Neural cell (in vitro differentiated cells): ENCODE measurements at regions not wholly inside any gene's neighbourhood (a gene's known extent, or its start where the extent isn't known, plus 50 kb on each side); places are given as distances from the start of the nearest gene placed in this dataset.

Source experiments
- H2AFZ ChIP-seq: fragments of 200-600, 300-800 bp; sonication (generic), shearing (Covaris generic); 2 replicates; pipeline ENCODE4 v1.6.0; 2014; ENCODE audit warnings: low read depth, mild to moderate bottlenecking, antibody characterized with exemption, low read length, moderate library complexity
- H3F3A ChIP-seq: fragments of 200-600 bp; shearing (Covaris generic); 2 replicates; pipeline ENCODE4 v1.6.1; 2016; ENCODE audit warnings: mild to moderate bottlenecking, moderate library complexity, mixed read lengths, antibody characterized with exemption, low read length; ENCODE audit not compliant: insufficient read depth, poor library complexity, severe bottlenecking
- H3K27ac ChIP-seq: fragments of 200-600, 300-800 bp; sonication (generic), shearing (Covaris generic); 2 replicates; pipeline ENCODE4 v1.5.1; 2014; ENCODE audit warnings: mild to moderate bottlenecking, low read length, moderate library complexity
- H3K27me3 ChIP-seq: fragments of 300-800, 200-600 bp; sonication (generic), shearing (Covaris generic); 2 replicates; pipeline ENCODE4 v1.6.0; 2014; ENCODE audit warnings: mild to moderate bottlenecking, low read depth, low read length, moderate library complexity; ENCODE audit not compliant: insufficient read depth
- H3K36me3 ChIP-seq: fragments of 300-800, 200-600 bp; sonication (generic), shearing (Covaris generic); 2 replicates; pipeline ENCODE4 v1.5.1; 2014; ENCODE audit warnings: mild to moderate bottlenecking, antibody characterized with exemption, low read length, moderate library complexity; ENCODE audit not compliant: insufficient read depth
- H3K4me2 ChIP-seq: fragments of 300-800, 200-600 bp; sonication (generic), shearing (Covaris generic); 2 replicates; pipeline ENCODE4 v1.6.0; 2014; ENCODE audit warnings: mild to moderate bottlenecking, low read length
- H3K4me3 ChIP-seq: fragments of 300-800, 200-600 bp; sonication (generic), shearing (Covaris generic); 2 replicates; pipeline ENCODE4 v1.5.1; 2014; ENCODE audit warnings: mild to moderate bottlenecking, low read length, moderate library complexity
- H3K79me2 ChIP-seq: fragments of 200-600 bp; shearing (Covaris generic); replicated peaks from 2 replicates; pipeline ENCODE4 v1.6.0; 2014; ENCODE audit warnings: mild to moderate bottlenecking, low read length, moderate library complexity; ENCODE audit not compliant: insufficient read depth
- H3K9ac ChIP-seq: fragments of 300-800, 200-600 bp; sonication (generic), shearing (Covaris generic); 2 replicates; pipeline ENCODE4 v1.6.1; 2016; ENCODE audit warnings: mild to moderate bottlenecking, low read length, mixed read lengths
- H3K9me2 ChIP-seq: fragments of 200-600 bp; shearing (Covaris generic); 2 replicates; pipeline ENCODE4 v1.6.1; 2016; ENCODE audit warnings: mild to moderate bottlenecking, low read length, mixed read lengths; ENCODE audit not compliant: insufficient read depth
- H3K9me3 ChIP-seq: fragments of 200-600, 300-800 bp; sonication (generic), shearing (Covaris generic); 2 replicates; pipeline ENCODE4 v1.6.1; 2016; ENCODE audit warnings: mild to moderate bottlenecking, mixed run types, low read length, moderate library complexity, mixed read lengths
- H4K20me1 ChIP-seq: fragments of 200-600 bp; shearing (Covaris generic); 2 replicates; pipeline ENCODE4 v1.6.1; 2016; ENCODE audit warnings: mild to moderate bottlenecking, mixed run types; ENCODE audit not compliant: insufficient read depth
- EP300 ChIP-seq: fragments of 450-650 bp; conservative IDR thresholded peaks from 2 replicates; pipeline ENCODE4 v1.6.1; 2014; ENCODE audit warnings: antibody characterized with exemption, mild to moderate bottlenecking, moderate library complexity; ENCODE audit not compliant: poor library complexity, severe bottlenecking
- EZH2 ChIP-seq: fragments of 200-600, 300-800 bp; shearing (Covaris generic), sonication (generic); IDR thresholded peaks from 2 replicates; pipeline ENCODE4 v1.6.1; 2014; ENCODE audit warnings: antibody characterized with exemption, low read length, borderline replicate concordance, mild to moderate bottlenecking; ENCODE audit not compliant: insufficient read depth, poor library complexity, severe bottlenecking
- POLR2AphosphoS5 ChIP-seq: IDR thresholded peaks from 2 replicates; pipeline ENCODE4 v1.6.1; 2012
- RAD21 ChIP-seq: fragments of 450-650 bp; conservative IDR thresholded peaks from 2 replicates; pipeline ENCODE4 v1.6.1; 2014; ENCODE audit warnings: antibody characterized with exemption, mild to moderate bottlenecking, moderate library complexity
- SMC3 ChIP-seq: fragments of 450-650 bp; conservative IDR thresholded peaks from 2 replicates; pipeline ENCODE4 v1.6.1; 2014; ENCODE audit warnings: antibody characterized with exemption, mild to moderate bottlenecking, moderate library complexity; ENCODE audit not compliant: poor library complexity
- TF ChIP-seq, protein P1 (sequence below): fragments of 450-650 bp; IDR thresholded peaks from 2 replicates; pipeline ENCODE4 v1.5.1; 2014; ENCODE audit warnings: antibody characterized with exemption, mild to moderate bottlenecking, moderate library complexity; ENCODE audit not compliant: poor library complexity, severe bottlenecking

DNA sequence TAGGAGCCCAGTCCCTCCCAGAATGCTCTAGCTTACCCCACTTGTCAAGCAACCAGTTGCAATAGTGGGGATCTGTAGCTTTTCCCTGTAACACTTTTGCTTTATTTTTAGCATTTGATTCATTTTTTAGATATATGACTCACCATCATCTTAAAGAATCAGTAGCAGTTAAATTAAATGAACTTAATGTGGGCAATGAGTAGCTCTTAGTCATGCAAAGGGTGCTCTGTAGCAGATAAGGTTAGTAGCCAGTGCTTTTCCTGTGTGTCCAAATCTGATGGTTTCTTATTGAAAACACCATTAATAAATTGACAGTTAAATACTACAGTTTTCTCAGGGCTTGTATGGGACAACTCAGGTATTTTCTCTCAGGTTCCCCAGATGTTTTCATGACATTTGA, 311.8 kb downstream of the RERGL start:
- Histone ChIP-seq H4K20me1 (no peaks in the 10 kb centered on the region), H3K9me3 (no peaks in the 10 kb centered on the region), H3K79me2 (no peaks in the 10 kb centered on the region), H3K9ac (no peak overlapping the region), H3K27ac (no peak overlapping the region), H3K27me3 (no peaks in the 10 kb centered on the region), H2AFZ (no peak overlapping the region), H3K9me2 (no peaks in the 10 kb centered on the region), H3K36me3 (no peaks in the 10 kb centered on the region), H3K4me3 (no peak overlapping the region), H3F3A (no peaks in the 10 kb centered on the region), H3K4me2 (no peak overlapping the region)
- TF ChIP-seq EZH2: no peak
- TF ChIP-seq, protein P1, sequence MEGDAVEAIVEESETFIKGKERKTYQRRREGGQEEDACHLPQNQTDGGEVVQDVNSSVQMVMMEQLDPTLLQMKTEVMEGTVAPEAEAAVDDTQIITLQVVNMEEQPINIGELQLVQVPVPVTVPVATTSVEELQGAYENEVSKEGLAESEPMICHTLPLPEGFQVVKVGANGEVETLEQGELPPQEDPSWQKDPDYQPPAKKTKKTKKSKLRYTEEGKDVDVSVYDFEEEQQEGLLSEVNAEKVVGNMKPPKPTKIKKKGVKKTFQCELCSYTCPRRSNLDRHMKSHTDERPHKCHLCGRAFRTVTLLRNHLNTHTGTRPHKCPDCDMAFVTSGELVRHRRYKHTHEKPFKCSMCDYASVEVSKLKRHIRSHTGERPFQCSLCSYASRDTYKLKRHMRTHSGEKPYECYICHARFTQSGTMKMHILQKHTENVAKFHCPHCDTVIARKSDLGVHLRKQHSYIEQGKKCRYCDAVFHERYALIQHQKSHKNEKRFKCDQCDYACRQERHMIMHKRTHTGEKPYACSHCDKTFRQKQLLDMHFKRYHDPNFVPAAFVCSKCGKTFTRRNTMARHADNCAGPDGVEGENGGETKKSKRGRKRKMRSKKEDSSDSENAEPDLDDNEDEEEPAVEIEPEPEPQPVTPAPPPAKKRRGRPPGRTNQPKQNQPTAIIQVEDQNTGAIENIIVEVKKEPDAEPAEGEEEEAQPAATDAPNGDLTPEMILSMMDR: no peak

DNA sequence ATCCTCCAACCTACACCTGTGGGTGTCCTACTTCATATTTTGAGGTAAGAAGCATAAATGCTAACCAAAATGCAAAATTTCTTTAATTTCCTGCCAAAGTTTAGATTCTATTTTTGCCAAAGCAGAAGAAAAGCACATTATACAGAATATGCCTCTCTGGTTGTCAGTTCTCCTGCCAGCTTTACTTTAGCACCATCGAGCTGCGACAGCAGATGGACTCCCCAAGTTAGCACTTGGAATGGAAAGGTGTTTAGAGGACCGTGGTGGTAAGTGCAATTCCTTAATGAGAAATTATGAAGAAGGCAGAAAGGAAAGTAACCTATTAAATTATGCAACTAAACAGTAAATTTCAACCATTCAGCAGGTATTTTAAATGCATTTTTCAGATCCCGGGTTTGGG, 326.6 kb downstream of the RERGL start:
- Histone ChIP-seq H2AFZ (no peak overlapping the region), H4K20me1 (no peaks in the 10 kb centered on the region), H3K4me3 (no peak overlapping the region), H3K36me3 (no peaks in the 10 kb centered on the region), H3K9me2 (no peaks in the 10 kb centered on the region), H3F3A (no peaks in the 10 kb centered on the region), H3K79me2 (no peaks in the 10 kb centered on the region), H3K9ac (no peak overlapping the region), H3K27me3 (no peaks in the 10 kb centered on the region), H3K9me3 (no peaks in the 10 kb centered on the region), H3K27ac (no peak overlapping the region), H3K4me2 (no peak overlapping the region)
- TF ChIP-seq SMC3: no peak
- TF ChIP-seq, protein P1: no peak
- no peak for TF ChIP-seq EZH2

DNA sequence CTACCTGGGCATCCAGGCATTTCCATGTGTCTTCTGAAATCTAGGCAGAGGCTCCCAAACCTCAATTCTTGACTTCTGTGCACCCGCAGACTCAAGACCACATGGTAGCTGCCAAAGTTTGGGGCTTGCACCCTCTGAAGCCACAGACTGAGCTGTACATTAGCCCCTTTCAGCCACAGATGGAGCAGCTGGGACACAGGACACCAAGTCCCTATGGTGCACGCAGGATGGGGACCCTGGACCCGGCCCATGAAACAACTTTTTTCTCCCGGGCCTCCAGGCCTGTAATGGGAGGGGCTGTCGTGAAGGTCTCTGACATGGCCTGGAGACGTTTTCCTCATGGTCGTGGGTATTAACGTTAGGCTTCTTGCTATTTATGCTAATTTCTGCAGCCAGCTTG, 330.0 kb downstream of the RERGL start:
- H4K20me1 ChIP-seq: no peaks in the 10 kb centered on the region
- no peaks in the 10 kb centered on the region for H3K36me3 ChIP-seq
- H3K27me3 ChIP-seq: no peaks in the 10 kb centered on the region
- H3K27ac ChIP-seq: no peak overlapping the region
- no peak overlapping the region for H3K9ac ChIP-seq
- no peaks in the 10 kb centered on the region for H3K9me2 ChIP-seq
- H3F3A ChIP-seq: no peaks in the 10 kb centered on the region
- no peak overlapping the region for H3K4me3 ChIP-seq
- TF ChIP-seq EP300: no peak
- no peak for TF ChIP-seq POLR2AphosphoS5
- TF ChIP-seq RAD21: no peak
- no peaks in the 10 kb centered on the region for H3K9me3 ChIP-seq
- no peaks in the 10 kb centered on the region for H3K79me2 ChIP-seq
- no peak overlapping the region for H3K4me2 ChIP-seq
- no peak overlapping the region for H2AFZ ChIP-seq
